ENCODE measurements at regions not wholly inside any gene's neighbourhood (a gene's known extent, or its start where the extent isn't known, plus 50 kb on each side); places are given as distances from the start of the nearest gene placed in this dataset.

GRCh38 chr1:75083848-75084514 lies 50.2 kb upstream of the LHX8 start:
- no peak for DNase-seq

Data from DMS 273 treated with DMSO at 0.1 percent for 48 hours (cell line).